H1 (cell line): ENCODE measurements at regions not wholly inside any gene's neighbourhood (a gene's known extent, or its start where the extent isn't known, plus 50 kb on each side); places are given as distances from the start of the nearest gene placed in this dataset.

ENCODE experiments used
- BCL11A ChIP-seq, 2 experiments: IDR thresholded peaks; one replicate each; pipeline ENCODE4 v1.6.1; 2011; ENCODE audit warnings: low read depth in 2 of 2, low read length in 2 of 2, mild to moderate bottlenecking in 2 of 2
- EZH2 ChIP-seq: fragments of 200-600 bp; sonication (generic); IDR thresholded peaks from 2 replicates; pipeline ENCODE4 v1.7.1; 2012; ENCODE audit warnings: low read depth, mild to moderate bottlenecking, moderate library complexity, low read length, inconsistent platforms; ENCODE audit not compliant: severe bottlenecking
- GABPA ChIP-seq: IDR thresholded peaks from 2 replicates; pipeline ENCODE4 v1.6.1; 2011; ENCODE audit warnings: mild to moderate bottlenecking, low read length, moderate library complexity, borderline replicate concordance; ENCODE audit not compliant: insufficient read depth
- JUND ChIP-seq: IDR thresholded peaks from 2 replicates; pipeline ENCODE4 v1.6.1; 2011; ENCODE audit warnings: mild to moderate bottlenecking, improper control_type of control experiment, low read length
- POLR2A ChIP-seq, 2 experiments: IDR thresholded peaks; 1 replicate in 1 of 2; 2 replicates in 1 of 2; pipeline ENCODE4 v1.6.1; 2011; ENCODE audit warnings: low read depth in 2 of 2, low read length in 2 of 2, mild to moderate bottlenecking in 2 of 2; ENCODE audit errors: control extremely low read depth in 1 of 2
- POLR2AphosphoS5 ChIP-seq: IDR thresholded peaks from 2 replicates; pipeline ENCODE4 v1.6.1; 2011; ENCODE audit warnings: low read depth, low read length
- TAF1 ChIP-seq: IDR thresholded peaks from 2 replicates; pipeline ENCODE4 v1.6.1; 2011; ENCODE audit warnings: mild to moderate bottlenecking, low read depth, low read length
- TCF12 ChIP-seq: IDR thresholded peaks from 2 replicates; pipeline ENCODE4 v1.6.1; 2011; ENCODE audit warnings: low read depth, mild to moderate bottlenecking, low read length
- TF ChIP-seq, protein P1 (sequence below): IDR thresholded peaks from 2 replicates; pipeline ENCODE4 v1.6.1; 2011; ENCODE audit warnings: low read length, improper control_type of control experiment
- TF ChIP-seq, protein P2 (sequence below), 3 experiments: IDR thresholded peaks; 1 replicate in 2 of 3; 2 replicates in 1 of 3; pipeline versions ENCODE4 v1.5.1 to v1.6.1; 2011; ENCODE audit warnings: low read length in 3 of 3, mild to moderate bottlenecking in 3 of 3, inconsistent platforms in 2 of 3, low read depth in 1 of 3, moderate library complexity in 1 of 3; ENCODE audit not compliant: insufficient read depth in 1 of 3; ENCODE audit errors: control extremely low read depth in 1 of 3
- TF ChIP-seq, protein P3 (sequence below): IDR thresholded peaks from 2 replicates; pipeline ENCODE4 v1.6.1; 2012; ENCODE audit warnings: inconsistent platforms
- TF ChIP-seq, protein P4 (sequence below): IDR thresholded peaks from 2 replicates; pipeline ENCODE4 v1.6.1; 2011; ENCODE audit warnings: low read depth, mild to moderate bottlenecking, low read length; ENCODE audit not compliant: insufficient read depth

DNA sequence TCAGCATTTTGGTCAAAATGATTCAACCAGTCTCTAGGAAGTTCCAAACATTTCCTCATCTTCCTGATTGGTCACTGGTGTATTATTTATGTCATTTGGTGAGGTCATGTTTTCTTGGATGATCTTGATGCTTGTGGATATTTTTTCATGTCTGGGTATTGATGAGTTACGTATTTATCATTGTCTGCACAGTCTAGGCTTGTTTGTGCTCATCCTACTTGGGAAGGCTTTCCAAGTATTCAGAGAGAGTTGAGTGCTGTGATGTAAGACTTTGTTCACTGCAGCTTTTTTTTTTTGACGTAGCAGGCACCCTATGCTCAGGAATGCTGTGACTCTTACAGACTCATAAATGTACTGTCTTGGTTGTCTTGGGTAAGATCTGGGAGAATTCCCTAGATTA lies 509.5 kb downstream of the SLITRK1 start:
- TF ChIP-seq TAF1 (no peak), TCF12 (no peak), GABPA (no peak), EZH2 (no peak), BCL11A (IDR thresholded peaks at IDR 0.05; ENCODE audit: low read depth in 2 of 2, low read length in 2 of 2) (no peak), POLR2AphosphoS5 (no peak), JUND (no peak), POLR2A (IDR thresholded peaks at IDR 0.05; ENCODE audit: control extremely low read depth in 1 of 2, low read depth in 2 of 2, low read length in 2 of 2) (no peak)
- TF ChIP-seq, protein P1, sequence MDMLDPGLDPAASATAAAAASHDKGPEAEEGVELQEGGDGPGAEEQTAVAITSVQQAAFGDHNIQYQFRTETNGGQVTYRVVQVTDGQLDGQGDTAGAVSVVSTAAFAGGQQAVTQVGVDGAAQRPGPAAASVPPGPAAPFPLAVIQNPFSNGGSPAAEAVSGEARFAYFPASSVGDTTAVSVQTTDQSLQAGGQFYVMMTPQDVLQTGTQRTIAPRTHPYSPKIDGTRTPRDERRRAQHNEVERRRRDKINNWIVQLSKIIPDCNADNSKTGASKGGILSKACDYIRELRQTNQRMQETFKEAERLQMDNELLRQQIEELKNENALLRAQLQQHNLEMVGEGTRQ, result no peak
- TF ChIP-seq, protein P2, sequence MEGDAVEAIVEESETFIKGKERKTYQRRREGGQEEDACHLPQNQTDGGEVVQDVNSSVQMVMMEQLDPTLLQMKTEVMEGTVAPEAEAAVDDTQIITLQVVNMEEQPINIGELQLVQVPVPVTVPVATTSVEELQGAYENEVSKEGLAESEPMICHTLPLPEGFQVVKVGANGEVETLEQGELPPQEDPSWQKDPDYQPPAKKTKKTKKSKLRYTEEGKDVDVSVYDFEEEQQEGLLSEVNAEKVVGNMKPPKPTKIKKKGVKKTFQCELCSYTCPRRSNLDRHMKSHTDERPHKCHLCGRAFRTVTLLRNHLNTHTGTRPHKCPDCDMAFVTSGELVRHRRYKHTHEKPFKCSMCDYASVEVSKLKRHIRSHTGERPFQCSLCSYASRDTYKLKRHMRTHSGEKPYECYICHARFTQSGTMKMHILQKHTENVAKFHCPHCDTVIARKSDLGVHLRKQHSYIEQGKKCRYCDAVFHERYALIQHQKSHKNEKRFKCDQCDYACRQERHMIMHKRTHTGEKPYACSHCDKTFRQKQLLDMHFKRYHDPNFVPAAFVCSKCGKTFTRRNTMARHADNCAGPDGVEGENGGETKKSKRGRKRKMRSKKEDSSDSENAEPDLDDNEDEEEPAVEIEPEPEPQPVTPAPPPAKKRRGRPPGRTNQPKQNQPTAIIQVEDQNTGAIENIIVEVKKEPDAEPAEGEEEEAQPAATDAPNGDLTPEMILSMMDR (IDR thresholded peaks at IDR 0.05; ENCODE audit: control extremely low read depth in 1 of 3, insufficient read depth in 1 of 3, low read depth in 1 of 3, low read length in 3 of 3), result no peak
- TF ChIP-seq, protein P3, sequence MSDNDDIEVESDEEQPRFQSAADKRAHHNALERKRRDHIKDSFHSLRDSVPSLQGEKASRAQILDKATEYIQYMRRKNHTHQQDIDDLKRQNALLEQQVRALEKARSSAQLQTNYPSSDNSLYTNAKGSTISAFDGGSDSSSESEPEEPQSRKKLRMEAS, result no peak
- TF ChIP-seq, protein P4, sequence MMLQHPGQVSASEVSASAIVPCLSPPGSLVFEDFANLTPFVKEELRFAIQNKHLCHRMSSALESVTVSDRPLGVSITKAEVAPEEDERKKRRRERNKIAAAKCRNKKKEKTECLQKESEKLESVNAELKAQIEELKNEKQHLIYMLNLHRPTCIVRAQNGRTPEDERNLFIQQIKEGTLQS, result no peak
